OCI-LY3 (cell line): ENCODE measurements at regions not wholly inside any gene's neighbourhood (a gene's known extent, or its start where the extent isn't known, plus 50 kb on each side); places are given as distances from the start of the nearest gene placed in this dataset.
"Not testable (repeated sequence)": the region's sequence is repeated elsewhere in the genome, so short reads cannot be mapped to it uniquely, and the experiment has no call there.

Experiments
- H2AFZ ChIP-seq: fragments of 200-600, 300-600 bp; shearing (Covaris generic); 2 replicates; pipeline ENCODE4 v1.6.0; 2014; ENCODE audit warnings: antibody characterized with exemption, low read depth, low read length
- H3K27ac ChIP-seq: fragments of 200-600, 300-600 bp; sonication (generic); 2 replicates; pipeline ENCODE4 v1.5.1; 2014; ENCODE audit warnings: mild to moderate bottlenecking, low read length, moderate library complexity, mixed read lengths
- H3K27me3 ChIP-seq: fragments of 200-600, 300-600 bp; sonication (generic); 2 replicates; pipeline ENCODE4 v1.6.1; 2014; ENCODE audit warnings: low read depth, low read length, mixed read lengths
- H3K36me3 ChIP-seq: fragments of 200-600, 300-600 bp; sonication (generic); replicated peaks from 2 replicates; pipeline ENCODE3; 2014; ENCODE audit warnings: low read depth, low read length, mixed read lengths
- H3K4me1 ChIP-seq: fragments of 300-600, 200-600 bp; sonication (generic); 2 replicates; pipeline ENCODE4 v1.6.1; 2014; ENCODE audit warnings: low read length, mixed read lengths
- H3K4me2 ChIP-seq: fragments of 200-600, 300-600 bp; sonication (generic); 2 replicates; pipeline ENCODE4 v1.6.1; 2014; ENCODE audit warnings: low read length, mixed read lengths
- H3K4me3 ChIP-seq: fragments of 300-600, 200-600 bp; sonication (generic); 2 replicates; pipeline ENCODE4 v1.5.1; 2014; ENCODE audit warnings: antibody characterized with exemption, mild to moderate bottlenecking, low read length, moderate library complexity
- H3K79me2 ChIP-seq: fragments of 300-600, 200-600 bp; shearing (Covaris generic); 2 replicates; pipeline ENCODE4 v1.6.1; 2014; ENCODE audit warnings: mild to moderate bottlenecking, low read length, mixed read lengths
- H3K9ac ChIP-seq: fragments of 300-600, 200-600 bp; shearing (Covaris generic); 2 replicates; pipeline ENCODE4 v1.6.0; 2014; ENCODE audit warnings: mild to moderate bottlenecking, low read length, moderate library complexity
- H3K9me3 ChIP-seq: fragments of 200-600, 300-600 bp; shearing (Covaris generic); 2 replicates; pipeline ENCODE4 v1.6.1; 2014; ENCODE audit warnings: low read length, mixed read lengths; ENCODE audit not compliant: insufficient read depth
- H4K20me1 ChIP-seq: fragments of 200-600, 300-600 bp; sonication (generic); 2 replicates; pipeline ENCODE4 v1.6.1; 2016; ENCODE audit warnings: low read length, mixed read lengths; ENCODE audit not compliant: insufficient read depth
- EZH2phosphoT487 ChIP-seq: fragments of 200-600 bp; shearing (Covaris generic); IDR thresholded peaks from 2 replicates; pipeline ENCODE4 v1.6.1; 2018; ENCODE audit warnings: antibody characterized with exemption, mixed run types, low read depth
- TF ChIP-seq, protein P1 (sequence below): fragments of 200-600, 300-600 bp; sonication (generic); IDR thresholded peaks from 2 replicates; pipeline ENCODE4 v1.5.1; 2014; ENCODE audit warnings: antibody characterized with exemption, low read length, low read depth

DNA sequence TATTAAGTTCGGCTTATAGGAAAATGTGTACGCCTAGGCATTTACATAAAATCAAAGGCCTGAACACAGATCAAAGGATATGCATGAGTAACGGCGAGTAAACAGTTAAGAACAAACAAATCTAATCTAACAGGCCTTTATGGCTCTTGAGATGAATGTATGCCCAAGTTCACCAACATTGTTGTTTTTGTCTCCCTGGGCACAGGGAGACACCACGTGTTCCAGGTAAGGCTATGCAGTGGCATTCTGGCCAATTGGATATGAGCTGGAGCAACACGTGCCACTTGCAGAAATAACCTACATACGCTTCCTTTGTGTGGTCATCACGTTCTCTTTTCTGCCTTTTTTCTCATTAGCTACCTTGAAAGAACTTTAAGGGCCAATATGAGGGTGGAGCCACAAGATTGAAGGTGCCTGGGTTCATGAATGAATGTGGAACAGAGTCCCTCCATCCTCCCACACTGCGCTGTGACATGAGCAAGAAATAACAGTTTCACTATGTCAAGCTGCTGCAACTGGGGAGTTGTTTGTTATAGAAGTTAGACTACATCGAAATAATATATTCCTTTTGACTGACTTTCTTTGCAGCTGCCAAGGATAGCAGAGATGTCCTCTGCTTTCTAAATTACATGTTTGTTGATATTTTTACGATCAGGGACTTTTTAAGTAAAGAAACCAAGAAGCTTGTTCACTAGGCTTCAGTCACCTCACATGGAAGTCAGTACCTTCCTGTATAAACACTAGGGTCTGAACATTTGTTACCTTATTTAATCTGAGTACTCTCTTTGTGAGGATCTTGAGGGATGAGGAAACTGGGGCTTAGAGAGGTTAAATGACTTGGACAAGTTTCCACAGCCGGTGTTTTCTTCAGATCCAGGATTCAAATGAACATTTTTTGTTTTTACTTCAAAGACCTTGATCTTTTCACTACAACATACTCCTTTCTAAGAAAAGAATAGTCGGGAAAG is 427.5 kb upstream of the TBL1XR1 start:
- Histone ChIP-seq H3K4me2 (no peak overlapping the region), H2AFZ (no peak overlapping the region), H3K79me2 (no peaks in the 10 kb centered on the region), H3K27me3 (no peaks in the 10 kb centered on the region), H4K20me1 (no peaks in the 10 kb centered on the region), H3K4me1 (no peaks in the 10 kb centered on the region), H3K36me3 (no peaks in the 10 kb centered on the region), H3K9me3 (no peaks in the 10 kb centered on the region), H3K27ac (no peak overlapping the region), H3K4me3 (no peak overlapping the region), H3K9ac (no peak overlapping the region)
- TF ChIP-seq, protein P1, sequence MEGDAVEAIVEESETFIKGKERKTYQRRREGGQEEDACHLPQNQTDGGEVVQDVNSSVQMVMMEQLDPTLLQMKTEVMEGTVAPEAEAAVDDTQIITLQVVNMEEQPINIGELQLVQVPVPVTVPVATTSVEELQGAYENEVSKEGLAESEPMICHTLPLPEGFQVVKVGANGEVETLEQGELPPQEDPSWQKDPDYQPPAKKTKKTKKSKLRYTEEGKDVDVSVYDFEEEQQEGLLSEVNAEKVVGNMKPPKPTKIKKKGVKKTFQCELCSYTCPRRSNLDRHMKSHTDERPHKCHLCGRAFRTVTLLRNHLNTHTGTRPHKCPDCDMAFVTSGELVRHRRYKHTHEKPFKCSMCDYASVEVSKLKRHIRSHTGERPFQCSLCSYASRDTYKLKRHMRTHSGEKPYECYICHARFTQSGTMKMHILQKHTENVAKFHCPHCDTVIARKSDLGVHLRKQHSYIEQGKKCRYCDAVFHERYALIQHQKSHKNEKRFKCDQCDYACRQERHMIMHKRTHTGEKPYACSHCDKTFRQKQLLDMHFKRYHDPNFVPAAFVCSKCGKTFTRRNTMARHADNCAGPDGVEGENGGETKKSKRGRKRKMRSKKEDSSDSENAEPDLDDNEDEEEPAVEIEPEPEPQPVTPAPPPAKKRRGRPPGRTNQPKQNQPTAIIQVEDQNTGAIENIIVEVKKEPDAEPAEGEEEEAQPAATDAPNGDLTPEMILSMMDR = no peak
- TF ChIP-seq EZH2phosphoT487 = no peak

DNA sequence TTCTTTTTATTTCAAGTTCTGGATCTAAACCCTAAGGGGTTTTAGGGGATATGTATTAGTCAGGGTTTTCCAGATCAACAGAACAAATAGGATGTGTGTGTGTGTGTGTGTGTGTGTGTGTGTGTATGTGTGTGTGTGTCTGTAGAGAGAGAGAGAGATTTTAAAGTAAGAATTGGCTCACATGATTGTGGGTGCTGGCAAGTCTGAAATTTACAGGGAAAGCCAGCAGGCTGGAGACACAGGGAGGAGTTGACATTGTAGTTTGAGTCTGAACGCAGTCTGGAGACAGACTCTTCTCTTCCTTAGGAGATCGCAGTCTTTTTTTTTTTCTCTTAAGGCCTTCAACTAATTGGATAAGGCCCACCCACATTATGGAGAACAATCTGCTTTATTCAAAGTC is 428.8 kb upstream of the TBL1XR1 start:
- no peaks in the 10 kb centered on the region for H3K36me3 ChIP-seq
- H3K4me3 ChIP-seq = no peak overlapping the region
- no peak overlapping the region for H2AFZ ChIP-seq
- H3K9me3 ChIP-seq = no peaks in the 10 kb centered on the region
- H3K9ac ChIP-seq = no peak overlapping the region
- no peak for TF ChIP-seq EZH2phosphoT487
- TF ChIP-seq, protein P1 = no peak
- H3K4me1 ChIP-seq = no peaks in the 10 kb centered on the region
- H3K79me2 ChIP-seq = no peaks in the 10 kb centered on the region
- no peaks in the 10 kb centered on the region for H4K20me1 ChIP-seq
- H3K4me2 ChIP-seq = no peak overlapping the region
- H3K27ac ChIP-seq = no peak overlapping the region
- no peaks in the 10 kb centered on the region for H3K27me3 ChIP-seq

DNA sequence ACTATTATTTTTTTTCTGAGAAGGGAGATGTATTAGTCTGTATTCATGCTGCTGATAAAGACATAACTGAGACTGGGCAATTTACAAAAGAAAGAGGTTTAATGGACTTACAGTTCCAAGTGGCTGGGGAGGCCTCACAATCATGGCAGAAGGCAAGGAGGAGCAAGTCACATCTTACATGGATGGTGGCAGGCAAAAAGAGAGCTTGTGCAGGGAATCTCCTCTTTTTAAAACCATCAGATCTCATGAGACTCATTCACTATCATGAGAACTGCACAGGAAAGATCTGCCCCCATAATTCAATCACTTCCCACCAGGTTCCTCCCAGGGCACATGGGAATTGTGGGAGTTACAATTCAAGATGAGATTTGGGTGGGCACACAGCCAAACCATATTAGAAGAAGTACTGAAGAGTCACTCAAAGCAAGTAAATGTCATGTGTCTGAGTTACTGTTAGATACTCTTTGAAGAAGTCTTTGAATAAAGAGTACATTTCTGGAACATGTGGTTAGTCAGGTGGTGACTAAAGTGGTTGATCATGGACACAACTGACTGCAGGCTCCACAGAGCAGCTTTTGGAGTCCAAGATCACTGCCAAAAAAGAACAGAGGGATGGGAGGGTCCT is 430.9 kb upstream of the TBL1XR1 start:
- H3K4me1 ChIP-seq, H3K4me2 ChIP-seq, H3K27ac ChIP-seq, H3K9ac ChIP-seq, H3K4me3 ChIP-seq, H3K27me3 ChIP-seq, H3K36me3 ChIP-seq, H2AFZ ChIP-seq, H3K9me3 ChIP-seq, H3K79me2 ChIP-seq, H4K20me1 ChIP-seq: not testable (repeated sequence)

DNA sequence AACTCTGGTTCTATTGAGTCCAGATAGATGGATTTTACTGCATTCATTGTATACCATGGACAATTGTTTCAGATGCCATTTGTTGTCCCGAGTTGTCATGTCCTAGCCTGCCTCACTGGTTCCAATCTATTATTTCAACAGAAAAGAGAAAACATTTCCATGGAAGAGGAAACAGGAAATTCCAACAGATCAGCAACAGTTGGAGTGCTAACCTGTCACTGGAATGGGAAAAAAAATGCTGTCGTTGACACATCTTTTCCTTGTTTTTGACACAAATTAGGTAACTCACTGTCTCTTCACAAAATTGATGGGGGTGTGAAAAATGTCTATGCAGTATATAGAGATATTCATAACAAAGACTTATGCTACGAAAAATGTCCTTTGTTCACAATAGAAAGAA is 432.0 kb upstream of the TBL1XR1 start:
- no peak overlapping the region for H3K9ac ChIP-seq
- TF ChIP-seq EZH2phosphoT487 = no peak
- no peak overlapping the region for H3K4me2 ChIP-seq
- H3K4me3 ChIP-seq = no peak overlapping the region
- no peaks in the 10 kb centered on the region for H4K20me1 ChIP-seq
- no peaks in the 10 kb centered on the region for H3K4me1 ChIP-seq
- H3K9me3 ChIP-seq = no peaks in the 10 kb centered on the region
- no peak overlapping the region for H2AFZ ChIP-seq
- no peaks in the 10 kb centered on the region for H3K27me3 ChIP-seq
- no peaks in the 10 kb centered on the region for H3K79me2 ChIP-seq
- no peak overlapping the region for H3K27ac ChIP-seq
- H3K36me3 ChIP-seq = no peaks in the 10 kb centered on the region

DNA sequence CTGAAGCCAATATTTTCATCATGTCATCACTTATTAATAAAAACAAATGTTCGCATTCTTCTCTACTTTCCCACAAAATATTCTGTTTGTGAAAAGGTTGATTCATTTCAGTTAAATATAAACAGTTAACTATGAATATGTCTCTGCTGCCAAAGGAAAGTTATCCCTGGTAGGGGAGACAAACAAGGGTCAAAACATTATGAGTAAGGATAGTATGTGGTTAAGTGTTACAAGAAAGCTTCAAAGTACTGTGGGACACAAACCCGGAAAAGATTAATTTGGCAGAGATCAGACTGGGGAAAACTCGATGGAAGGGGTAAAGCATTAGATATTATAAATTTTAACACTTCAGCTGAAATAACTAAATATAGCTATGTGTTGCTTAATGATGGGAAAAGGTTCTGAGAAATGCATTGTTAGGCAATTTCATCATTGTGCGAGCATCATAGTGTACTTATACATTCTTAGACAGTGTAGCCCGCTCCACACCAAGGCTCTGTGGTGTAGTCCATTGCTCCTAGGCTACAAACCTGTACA is 436.5 kb upstream of the TBL1XR1 start:
- no peaks in the 10 kb centered on the region for H3K4me1 ChIP-seq
- H3K9ac ChIP-seq = no peak overlapping the region
- no peak overlapping the region for H2AFZ ChIP-seq
- no peak overlapping the region for H3K27ac ChIP-seq
- H3K9me3 ChIP-seq = no peaks in the 10 kb centered on the region
- no peak overlapping the region for H3K4me3 ChIP-seq
- no peak overlapping the region for H3K4me2 ChIP-seq
- H3K27me3 ChIP-seq = no peaks in the 10 kb centered on the region
- no peaks in the 10 kb centered on the region for H3K36me3 ChIP-seq
- no peaks in the 10 kb centered on the region for H4K20me1 ChIP-seq
- TF ChIP-seq, protein P1 = no peak
- TF ChIP-seq EZH2phosphoT487 = no peak
- no peaks in the 10 kb centered on the region for H3K79me2 ChIP-seq

DNA sequence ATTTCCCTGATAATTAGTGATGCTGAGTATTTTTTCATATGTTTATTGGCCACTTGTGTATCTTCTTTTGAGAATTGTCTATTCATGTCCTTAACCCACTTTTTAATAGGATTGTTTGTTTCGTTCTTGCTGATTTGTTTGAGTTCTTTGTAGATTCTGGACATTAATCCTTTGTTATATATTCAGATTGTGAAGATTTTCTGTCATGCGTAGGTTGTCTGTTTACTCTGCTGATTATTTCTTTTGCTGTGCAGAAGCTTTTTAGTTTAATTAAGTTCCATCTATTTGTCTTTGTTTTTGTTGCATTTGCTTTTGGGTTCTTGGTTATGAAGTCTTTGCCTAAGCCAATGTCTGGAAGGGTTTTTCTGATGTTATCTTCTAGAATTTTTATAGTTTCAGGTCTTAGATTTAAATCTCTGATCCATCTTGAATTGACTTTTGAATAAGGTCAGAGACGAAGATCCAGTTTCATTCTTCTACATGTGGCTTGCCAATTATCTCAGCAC is 438.4 kb upstream of the TBL1XR1 start:
- not testable (repeated sequence) for H2AFZ ChIP-seq, H3K79me2 ChIP-seq, H3K4me1 ChIP-seq, H3K4me3 ChIP-seq, H4K20me1 ChIP-seq, H3K9me3 ChIP-seq, H3K27me3 ChIP-seq, H3K27ac ChIP-seq, H3K4me2 ChIP-seq, H3K9ac ChIP-seq, H3K36me3 ChIP-seq
